Right lobe of liver (tissue), 6 donors: ENCODE measurements at regions not wholly inside any gene's neighbourhood (a gene's known extent, or its start where the extent isn't known, plus 50 kb on each side); places are given as distances from the start of the nearest gene placed in this dataset.

Experiments used
- ATAC-seq, 4 donors: fragments of 200-7000 bp; cut with Tn5 transposase; one replicate each; pipeline ENCODE4 v1.9.1; 2020; ENCODE audit warnings: mild to moderate bottlenecking in 4 of 4, moderate library complexity in 4 of 4
- DNase-seq, 3 donors: peaks; one replicate each; pipeline ENCODE4 v3.0.0-alpha.2; 2020
- H3K27ac ChIP-seq, 3 donors: fragments of 200-600 bp; one replicate each; pipeline ENCODE4 v1.8.0; 2022
- H3K27me3 ChIP-seq, 2 donors: fragments of 200-600 bp; one replicate each; pipeline ENCODE4 v1.8.0; 2022
- H3K36me3 ChIP-seq, 4 donors: fragments of 200-600 bp; sonication (generic) in 1 of 4; one replicate each; pipeline versions ENCODE4 v1.5.1 to v1.8.0; 2017 to 2022; ENCODE audit warnings: control low read depth in 1 of 4
- H3K4me1 ChIP-seq, 4 donors: fragments of 200-600 bp; sonication (generic) in 1 of 4; one replicate each; pipeline versions ENCODE4 v1.5.1 to v1.8.0; 2017 to 2022; ENCODE audit warnings: control low read depth in 1 of 4
- H3K4me3 ChIP-seq, 3 donors: fragments of 200-600 bp; one replicate each; pipeline ENCODE4 v1.8.0; 2022
- H3K9me3 ChIP-seq, 4 donors: fragments of 200-600 bp; sonication (generic) in 1 of 4; one replicate each; pipeline versions ENCODE4 v1.5.1 to v1.8.0; 2017 to 2022; ENCODE audit warnings: control low read depth in 1 of 4
- POLR2A ChIP-seq: fragments of 450-650 bp; IDR thresholded peaks from one replicate; pipeline ENCODE4 v1.6.1; 2017; ENCODE audit warnings: antibody characterized with exemption, mild to moderate bottlenecking
- WGBS: methylation state at CpG from one replicate; pipeline ENCODE4 v1.1.6; 2018; ENCODE audit warnings: low coverage, low lambda C conversion rate; ENCODE audit not compliant: insufficient coverage; ENCODE audit errors: missing lambda C conversion rate; 5-methylcytosine and 5-hydroxymethylcytosine counted together
- intact Hi-C, 2 donors: fragments of 100-400 bp; cut with DNase I; formaldehyde crosslinking; loops; one replicate each; pipeline versions ENCODE4 v1.11.2 to v1.14.1; 2022
- TF ChIP-seq, protein P1 (sequence below), 4 donors: fragments of 200-600 bp in 3 of 4; fragments of 450-650 bp in 1 of 4; IDR thresholded peaks; one replicate each; pipeline versions ENCODE4 v1.5.1 to v1.8.0; 2016 to 2022; ENCODE audit warnings: antibody characterized with exemption in 4 of 4, mild to moderate bottlenecking in 2 of 4
- donor health status: DM: no; HTN: yes; CAD: no.
- donor health status: DM: no; HTN: no; CAD: no.
- donor health status: DM: no; HTN: no; CAD: no.
- donor health status: DM: no; HTN: yes; CAD: no.
- donor health status: DM: no; HTN: yes; CAD: no.

DNA sequence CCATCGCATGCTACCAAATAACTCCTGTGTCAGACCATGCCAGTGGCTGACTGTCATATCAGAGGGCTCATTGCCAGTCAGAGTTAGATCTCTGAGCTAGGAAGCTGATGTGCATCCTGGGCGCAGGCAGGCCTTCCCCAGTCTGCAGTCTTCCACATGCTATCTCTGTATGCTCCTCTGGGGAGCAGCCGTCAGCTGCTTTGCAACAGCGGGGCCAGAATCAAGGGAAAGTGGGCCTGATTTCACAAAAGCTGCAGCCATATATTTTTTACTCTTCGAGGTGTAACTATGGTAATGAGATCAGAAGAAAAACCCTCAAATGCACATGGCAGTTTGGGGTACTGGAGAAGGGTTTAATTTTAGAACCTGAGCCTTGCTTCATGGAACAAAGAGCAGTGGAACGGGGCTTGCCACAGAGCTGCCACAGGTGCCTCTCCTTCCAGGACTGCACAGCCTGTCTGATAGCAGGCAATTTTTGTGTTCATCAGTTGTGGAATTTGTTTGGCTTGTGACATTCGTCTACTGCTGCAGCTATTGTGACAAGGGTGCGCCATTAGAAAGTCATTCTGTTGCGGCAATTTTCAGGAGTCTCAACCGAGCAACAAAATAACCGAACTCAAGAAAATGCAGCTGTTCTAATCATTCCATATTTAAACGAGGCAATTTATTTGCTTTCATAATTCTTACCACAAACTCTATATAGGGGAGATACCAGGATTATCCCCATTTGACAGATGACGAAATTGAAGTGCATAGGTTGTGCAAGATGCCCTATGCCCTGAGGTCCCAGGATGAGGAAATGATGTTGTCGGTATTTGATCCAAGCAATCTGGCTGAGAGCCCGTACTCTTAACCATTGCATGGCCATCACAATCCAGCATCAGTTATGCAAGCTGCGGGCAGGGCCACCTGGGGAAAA is 109.6 kb upstream of the CYRIA start:
- TF ChIP-seq, protein P1, sequence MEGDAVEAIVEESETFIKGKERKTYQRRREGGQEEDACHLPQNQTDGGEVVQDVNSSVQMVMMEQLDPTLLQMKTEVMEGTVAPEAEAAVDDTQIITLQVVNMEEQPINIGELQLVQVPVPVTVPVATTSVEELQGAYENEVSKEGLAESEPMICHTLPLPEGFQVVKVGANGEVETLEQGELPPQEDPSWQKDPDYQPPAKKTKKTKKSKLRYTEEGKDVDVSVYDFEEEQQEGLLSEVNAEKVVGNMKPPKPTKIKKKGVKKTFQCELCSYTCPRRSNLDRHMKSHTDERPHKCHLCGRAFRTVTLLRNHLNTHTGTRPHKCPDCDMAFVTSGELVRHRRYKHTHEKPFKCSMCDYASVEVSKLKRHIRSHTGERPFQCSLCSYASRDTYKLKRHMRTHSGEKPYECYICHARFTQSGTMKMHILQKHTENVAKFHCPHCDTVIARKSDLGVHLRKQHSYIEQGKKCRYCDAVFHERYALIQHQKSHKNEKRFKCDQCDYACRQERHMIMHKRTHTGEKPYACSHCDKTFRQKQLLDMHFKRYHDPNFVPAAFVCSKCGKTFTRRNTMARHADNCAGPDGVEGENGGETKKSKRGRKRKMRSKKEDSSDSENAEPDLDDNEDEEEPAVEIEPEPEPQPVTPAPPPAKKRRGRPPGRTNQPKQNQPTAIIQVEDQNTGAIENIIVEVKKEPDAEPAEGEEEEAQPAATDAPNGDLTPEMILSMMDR (IDR thresholded peaks at IDR 0.05), result peak; percentile 46 to 62 (median 54)
- TF ChIP-seq POLR2A, result no peak
- peak; percentile 53 to 86 (median 69) for DNase-seq
- Histone ChIP-seq H3K9me3 (no peaks in the 10 kb centered on the region), H3K27me3 (no peaks in the 10 kb centered on the region), H3K4me1 (peaks cover 0 to 5% (median 1%) of the 10 kb centered on the region in 4 donors), H3K36me3 (no peaks in the 10 kb centered on the region), H3K27ac (peak overlapping the region; percentile 19 to 75 (median 68)), H3K4me3 (peak overlapping the region in 1 of 3 donors; percentile 25)
- 20% methylated on average over 14 of the region's 16 CpGs for WGBS
- ATAC-seq, result peak; percentile 86 to 90 (median 88)
- intact Hi-C loops, result loop anchor here in 1 of 2 donors (10.0 kb wide), 2 partner anchors 380 to 530 kb away; no protein-coding TSS in a partner anchor

DNA sequence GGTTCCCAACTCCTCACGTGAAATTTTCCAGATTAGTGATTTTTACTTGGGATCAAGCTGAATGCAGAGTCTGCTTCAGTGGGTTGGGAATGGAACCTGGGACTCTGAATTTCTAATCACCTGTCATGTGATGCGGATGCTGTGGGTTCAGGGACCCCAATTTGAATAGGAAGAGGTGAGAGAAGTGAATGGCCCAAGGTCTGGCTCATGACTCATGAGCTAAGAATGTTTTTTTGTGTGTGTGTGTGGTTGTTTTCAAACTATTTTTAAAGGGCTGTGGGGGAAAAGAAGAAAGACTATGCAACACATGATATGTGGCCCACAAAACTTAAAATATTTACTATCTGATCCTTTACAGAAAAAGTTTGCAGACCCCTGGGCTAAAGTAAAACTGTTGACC is 108.5 kb upstream of the CYRIA start:
- intact Hi-C loops, result loop anchor here in 1 of 2 donors (10.0 kb wide), 2 partner anchors 381 to 531 kb away; no protein-coding TSS in a partner anchor
- ATAC-seq (no peak), DNase-seq (no peak)
- WGBS, result 63% methylated on average over 2 of the region's 2 CpGs
- no peaks in the 10 kb centered on the region for H3K9me3 ChIP-seq
- H3K4me1 ChIP-seq, result peaks cover 0 to 5% (median 1%) of the 10 kb centered on the region in 4 donors
- H3K36me3 ChIP-seq, result no peaks in the 10 kb centered on the region
- H3K27ac ChIP-seq, result peak overlapping the region in 1 of 3 donors; percentile 68
- TF ChIP-seq POLR2A, result no peak
- TF ChIP-seq, protein P1 (IDR thresholded peaks at IDR 0.05), result no peak
- no peaks in the 10 kb centered on the region for H3K27me3 ChIP-seq
- no peak overlapping the region for H3K4me3 ChIP-seq

- no peak overlapping the region for H3K27ac ChIP-seq
- TF ChIP-seq, protein P1 (IDR thresholded peaks at IDR 0.05), result peak; percentile 52 to 73 (median 64)
- no peak for TF ChIP-seq POLR2A
- DNase-seq (no peak), ATAC-seq (peak; percentile 63 to 75 (median 70))
- 18% methylated on average over 8 of the region's 8 CpGs for WGBS
- intact Hi-C loops, result loop anchor here in 1 of 2 donors (10.0 kb wide), 2 partner anchors 382 to 532 kb away; no protein-coding TSS in a partner anchor
- H3K4me3 ChIP-seq, result no peak overlapping the region
- H3K4me1 ChIP-seq, result peaks cover 0 to 5% (median 1%) of the 10 kb centered on the region in 4 donors
- no peaks in the 10 kb centered on the region for H3K9me3 ChIP-seq
- no peaks in the 10 kb centered on the region for H3K36me3 ChIP-seq
- no peaks in the 10 kb centered on the region for H3K27me3 ChIP-seq
Measured at GRCh38 chr2:16773080-16773713, 107.6 kb upstream of the CYRIA start.

- ATAC-seq (no peak), DNase-seq (no peak)
- WGBS, result 70% methylated on average over 3 of the region's 3 CpGs
- Histone ChIP-seq H3K4me1 (peaks cover 0 to 15% (median 3%) of the 10 kb centered on the region in 4 donors), H3K9me3 (no peaks in the 10 kb centered on the region), H3K36me3 (no peaks in the 10 kb centered on the region), H3K27ac (no peak overlapping the region), H3K27me3 (no peaks in the 10 kb centered on the region), H3K4me3 (no peak overlapping the region)
- TF ChIP-seq POLR2A, result no peak
- TF ChIP-seq, protein P1 (IDR thresholded peaks at IDR 0.05), result no peak
- intact Hi-C loops, result no loop called here
Measured at GRCh38 chr2:16767789-16768476, 102.3 kb upstream of the CYRIA start.
